Muscle of leg (tissue), 3 donors: ENCODE measurements at regions not wholly inside any gene's neighbourhood (a gene's known extent, or its start where the extent isn't known, plus 50 kb on each side); places are given as distances from the start of the nearest gene placed in this dataset.
"Not testable (repeated sequence)": the region's sequence is repeated elsewhere in the genome, so short reads cannot be mapped to it uniquely, and the experiment has no call there.

Experiments used
- DNase-seq: peaks from one replicate; pipeline ENCODE4 v3.0.0; 2013
- H3K27ac ChIP-seq: one replicate; pipeline ENCODE4 v1.5.1; 2013; ENCODE audit warnings: mild to moderate bottlenecking, low read length, control low read depth
- H3K27me3 ChIP-seq: one replicate; pipeline ENCODE4 v1.6.1; 2013; ENCODE audit warnings: low read length; ENCODE audit not compliant: control insufficient read depth, insufficient read depth
- H3K36me3 ChIP-seq: one replicate; pipeline ENCODE4 v1.6.1; 2013; ENCODE audit warnings: low read length; ENCODE audit not compliant: control insufficient read depth, insufficient read depth
- H3K4me1 ChIP-seq: one replicate; pipeline ENCODE4 v1.6.1; 2013; ENCODE audit warnings: low read length; ENCODE audit not compliant: control insufficient read depth, insufficient read depth
- H3K4me3 ChIP-seq: one replicate; pipeline ENCODE4 v1.5.1; 2013; ENCODE audit warnings: low read length, control low read depth
- H3K9me3 ChIP-seq: replicated peaks from 2 replicates; pipeline ENCODE4 v1.6.1; 2013; ENCODE audit warnings: low read depth, low read length; ENCODE audit not compliant: control insufficient read depth
- WGBS: methylation state at CpG from one replicate; pipeline ENCODE4 v1.1.5; 2013; ENCODE audit warnings: missing lambda C conversion rate; ENCODE audit not compliant: insufficient coverage; 5-methylcytosine and 5-hydroxymethylcytosine counted together

DNA sequence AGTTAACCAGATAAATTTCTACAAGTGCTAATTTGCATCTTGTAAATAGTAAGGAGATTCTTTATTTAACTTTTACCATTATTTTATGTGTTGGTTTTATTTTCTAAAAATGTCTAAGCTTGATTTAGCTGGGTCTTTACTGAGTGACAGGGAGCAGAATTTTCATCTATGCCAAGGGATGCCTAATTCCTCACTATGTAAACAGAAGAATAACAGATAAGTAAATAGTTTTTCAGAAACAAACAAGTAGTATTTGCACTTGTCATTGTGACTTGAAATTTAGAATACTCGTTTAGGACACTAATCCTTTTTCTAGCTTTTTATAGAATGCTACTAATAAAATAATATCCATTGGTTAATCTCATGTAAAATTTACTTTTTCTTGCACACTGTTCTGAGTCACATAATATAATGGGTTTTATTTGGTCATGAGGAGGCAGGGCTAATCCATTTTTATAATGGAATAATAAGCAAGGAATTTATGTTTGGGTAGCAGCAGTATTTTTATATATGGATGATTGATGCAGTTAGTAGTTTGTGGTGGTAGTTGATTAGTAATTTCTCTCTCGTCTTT lies 746.5 kb downstream of the SLC6A15 start:
- WGBS = no CpG with 5 or more reads among the region's 2 CpGs
- H3K9me3 ChIP-seq = no peaks in the 10 kb centered on the region
- no peaks in the 10 kb centered on the region for H3K4me1 ChIP-seq
- no peak for DNase-seq
- H3K27me3 ChIP-seq = no peaks in the 10 kb centered on the region
- H3K27ac ChIP-seq = no peak overlapping the region
- no peaks in the 10 kb centered on the region for H3K36me3 ChIP-seq
- H3K4me3 ChIP-seq = no peak overlapping the region

DNA sequence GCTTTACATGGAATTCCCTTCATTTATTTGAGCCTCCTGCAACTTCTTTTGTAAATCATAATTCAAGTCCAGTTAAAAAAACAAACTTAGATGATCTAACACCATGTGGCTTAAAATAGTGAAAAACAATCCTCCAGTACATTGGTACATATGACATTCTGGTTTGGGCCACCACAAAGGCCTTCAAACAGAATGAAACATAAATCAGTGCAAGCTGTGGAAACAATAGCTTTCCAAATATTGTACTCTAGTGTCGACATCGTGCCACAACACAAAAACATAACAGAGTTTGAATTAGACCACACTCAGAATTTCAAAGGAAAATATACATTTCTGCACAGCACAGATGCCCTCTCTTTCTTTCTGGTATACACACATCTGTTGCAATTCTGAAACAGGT lies 751.3 kb downstream of the SLC6A15 start:
- Histone ChIP-seq H3K4me1 (no peaks in the 10 kb centered on the region), H3K27ac (no peak overlapping the region), H3K4me3 (no peak overlapping the region), H3K36me3 (no peaks in the 10 kb centered on the region), H3K9me3 (no peaks in the 10 kb centered on the region), H3K27me3 (no peaks in the 10 kb centered on the region)
- DNase-seq = no peak
- 70% methylated on average over 2 of the region's 2 CpGs for WGBS

DNA sequence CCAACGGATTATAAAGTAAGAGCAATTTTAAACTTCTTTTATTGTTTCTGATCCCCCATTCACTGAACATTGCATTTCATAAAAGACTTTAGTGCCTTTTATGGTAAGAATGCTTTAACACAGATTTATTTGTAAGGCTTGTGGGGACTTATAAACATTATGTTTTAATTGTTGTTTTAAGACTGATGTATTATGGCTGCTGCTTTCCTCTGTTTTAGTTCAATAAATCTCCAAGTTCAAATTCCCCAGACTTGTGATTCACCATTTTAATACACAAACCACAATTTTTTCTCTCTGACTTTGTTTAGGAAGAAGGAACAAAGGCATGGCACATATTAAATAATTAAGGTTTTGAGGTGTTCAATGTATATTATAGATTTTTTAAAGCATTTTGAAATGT lies 753.3 kb downstream of the SLC6A15 start:
- Histone ChIP-seq H3K4me3 (no peak overlapping the region), H3K36me3 (no peaks in the 10 kb centered on the region), H3K4me1 (no peaks in the 10 kb centered on the region), H3K27me3 (no peaks in the 10 kb centered on the region), H3K27ac (no peak overlapping the region), H3K9me3 (no peaks in the 10 kb centered on the region)
- no CpG with 5 or more reads among the region's 1 CpG for WGBS
- DNase-seq = no peak

DNA sequence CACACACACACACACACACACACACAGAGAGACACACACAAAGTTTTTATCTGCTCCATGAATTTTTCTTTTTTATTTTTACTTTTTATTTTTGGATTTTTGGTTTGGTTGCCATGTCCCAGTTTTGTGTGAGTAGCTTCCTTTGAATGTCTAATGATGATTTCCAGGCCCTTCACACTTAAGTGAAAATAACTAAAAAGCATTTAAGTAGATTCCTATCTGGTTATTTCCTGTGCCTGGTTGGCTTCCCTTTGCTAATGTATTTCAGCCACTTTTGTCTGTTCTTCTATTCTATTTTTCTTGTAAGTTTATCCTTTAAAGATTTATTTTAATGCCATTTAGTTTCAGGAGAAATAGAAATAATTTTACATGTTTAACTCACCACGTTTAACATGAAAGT lies 755.4 kb downstream of the SLC6A15 start:
- WGBS = no CpG with 5 or more reads among the region's 1 CpG
- H3K9me3 ChIP-seq = no peaks in the 10 kb centered on the region
- H3K4me1 ChIP-seq = no peaks in the 10 kb centered on the region
- H3K4me3 ChIP-seq = no peak overlapping the region
- no peaks in the 10 kb centered on the region for H3K36me3 ChIP-seq
- H3K27ac ChIP-seq = no peak overlapping the region
- DNase-seq = peak; percentile 9
- no peaks in the 10 kb centered on the region for H3K27me3 ChIP-seq

DNA sequence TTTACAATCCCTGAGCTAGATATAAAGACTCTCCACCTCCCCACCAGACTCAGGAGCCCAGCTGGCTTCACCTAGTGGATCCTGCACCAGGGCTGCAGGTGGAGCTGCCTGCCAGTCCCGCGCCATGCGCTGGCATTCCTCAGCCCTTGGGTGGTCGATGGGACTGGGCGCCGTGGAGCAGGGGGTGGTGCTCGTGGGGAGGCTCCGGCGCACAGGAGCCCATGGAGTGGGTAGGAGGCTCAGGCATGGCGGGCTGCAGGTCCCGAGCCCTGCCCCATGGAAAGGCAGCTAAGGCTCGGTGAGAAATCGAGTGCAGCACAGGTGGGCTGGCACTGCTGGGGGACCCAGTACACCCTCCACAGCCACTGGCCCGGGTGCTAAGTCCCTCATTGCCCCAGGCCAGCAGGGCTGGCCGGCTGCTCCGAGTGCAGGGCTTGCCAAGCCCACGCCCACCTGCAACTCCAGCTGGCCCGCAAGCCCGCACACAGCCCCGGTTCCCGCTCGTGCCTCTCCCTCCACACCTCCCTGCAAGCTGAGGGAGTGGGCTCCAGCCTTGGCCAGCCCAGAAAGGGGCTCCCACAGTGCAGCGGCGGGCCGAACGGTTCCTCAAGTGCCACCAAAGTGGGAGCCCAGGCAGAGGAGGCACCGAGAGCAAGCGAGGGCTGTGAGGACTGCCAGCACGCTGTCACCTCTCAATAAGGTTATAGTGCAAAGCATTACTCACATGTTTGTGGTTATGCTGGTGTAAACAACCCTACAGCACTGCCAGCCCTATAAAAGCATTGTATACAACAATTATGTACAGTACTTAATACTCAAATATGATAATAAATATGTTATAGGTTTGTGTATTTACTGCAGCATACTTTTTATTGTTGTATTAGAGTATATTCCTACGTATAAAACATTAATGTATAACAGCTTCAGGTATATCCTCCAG lies 757.3 kb downstream of the SLC6A15 start:
- H3K36me3 ChIP-seq, H3K27me3 ChIP-seq, H3K27ac ChIP-seq, H3K4me1 ChIP-seq, H3K9me3 ChIP-seq, H3K4me3 ChIP-seq, DNase-seq: not testable (repeated sequence)
- 94% methylated on average over 14 of the region's 30 CpGs for whole genome bisulfite sequencing

DNA sequence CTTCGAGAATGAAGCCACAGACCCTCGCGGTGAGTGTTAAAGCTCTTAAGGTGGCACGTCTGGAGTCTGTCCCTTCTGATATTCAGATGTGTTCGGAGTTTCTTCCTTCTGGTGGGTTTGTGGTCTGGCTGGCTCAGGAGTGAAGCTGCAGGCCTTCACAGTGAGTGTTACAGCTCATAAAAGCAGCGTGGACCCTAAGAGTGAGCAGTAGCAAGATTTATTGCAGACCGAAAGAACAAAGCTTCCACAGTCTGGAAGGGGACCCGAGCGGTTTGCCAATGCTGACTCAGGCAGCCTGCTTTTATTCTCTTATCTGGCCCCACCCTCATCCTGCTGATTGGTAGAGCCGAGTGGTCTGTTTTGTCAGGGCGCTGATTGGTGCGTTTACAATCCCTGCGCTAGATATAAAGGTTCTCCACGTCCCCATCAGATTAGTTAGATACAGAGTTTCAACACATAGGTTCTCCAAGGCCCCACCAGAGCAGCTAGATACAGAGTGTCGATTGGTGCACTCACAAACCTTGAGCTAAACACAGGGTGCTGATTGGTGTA lies 758.1 kb downstream of the SLC6A15 start:
- not testable (repeated sequence) for H3K9me3 ChIP-seq, H3K4me3 ChIP-seq, H3K27ac ChIP-seq, H3K36me3 ChIP-seq, H3K27me3 ChIP-seq, DNase-seq, H3K4me1 ChIP-seq
- 72% methylated on average over 9 of the region's 15 CpGs for WGBS

DNA sequence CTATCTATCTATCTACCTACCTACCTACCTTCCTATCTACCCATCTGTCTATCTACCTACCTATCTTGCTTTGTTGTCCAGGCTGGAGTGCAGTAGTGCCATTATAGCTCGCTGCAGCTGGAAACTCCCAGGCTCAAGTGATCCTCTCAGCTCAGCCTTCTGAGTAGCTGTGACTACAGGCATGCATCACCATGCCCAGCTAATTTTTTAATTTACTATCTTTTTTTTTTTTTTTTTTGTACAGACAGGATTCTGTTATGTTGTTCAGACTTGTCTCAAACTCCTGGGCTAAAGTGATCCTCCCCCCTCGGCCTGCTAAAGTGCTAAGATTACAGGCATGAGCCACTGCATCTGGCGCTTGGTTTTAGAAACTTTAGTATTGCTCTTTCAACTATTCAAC lies 762.4 kb downstream of the SLC6A15 start:
- Histone ChIP-seq H3K36me3 (no peaks in the 10 kb centered on the region), H3K27me3 (no peaks in the 10 kb centered on the region), H3K4me1 (no peaks in the 10 kb centered on the region), H3K27ac (no peak overlapping the region), H3K9me3 (peaks cover 7% of the 10 kb centered on the region), H3K4me3 (no peak overlapping the region)
- no peak for DNase-seq
- WGBS = no CpG with 5 or more reads among the region's 3 CpGs

DNA sequence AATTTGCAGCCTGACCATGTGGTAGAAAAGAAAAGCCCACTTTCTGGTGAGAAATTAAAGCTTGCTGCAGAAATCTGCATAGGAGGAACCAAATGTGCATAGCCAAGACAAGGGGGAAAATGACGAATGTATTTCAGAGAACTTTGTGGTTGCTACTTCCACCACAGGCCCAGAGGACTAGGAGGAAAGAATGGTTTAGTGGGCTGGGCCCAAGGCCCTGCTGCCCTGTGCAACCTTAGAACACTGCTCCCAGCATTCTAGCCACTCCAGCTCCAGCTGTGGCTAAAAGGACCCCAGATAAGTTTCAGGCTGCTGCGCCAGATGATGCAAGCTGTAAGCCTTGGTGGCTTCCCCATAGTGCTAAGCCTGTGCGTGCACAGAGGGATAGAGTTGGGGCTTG lies 764.3 kb downstream of the SLC6A15 start:
- Histone ChIP-seq H3K27me3 (no peaks in the 10 kb centered on the region), H3K4me3 (no peak overlapping the region), H3K4me1 (no peaks in the 10 kb centered on the region), H3K36me3 (no peaks in the 10 kb centered on the region), H3K9me3 (peaks cover 7% of the 10 kb centered on the region), H3K27ac (no peak overlapping the region)
- 97% methylated on average over 3 of the region's 3 CpGs for WGBS
- DNase-seq = no peak

DNA sequence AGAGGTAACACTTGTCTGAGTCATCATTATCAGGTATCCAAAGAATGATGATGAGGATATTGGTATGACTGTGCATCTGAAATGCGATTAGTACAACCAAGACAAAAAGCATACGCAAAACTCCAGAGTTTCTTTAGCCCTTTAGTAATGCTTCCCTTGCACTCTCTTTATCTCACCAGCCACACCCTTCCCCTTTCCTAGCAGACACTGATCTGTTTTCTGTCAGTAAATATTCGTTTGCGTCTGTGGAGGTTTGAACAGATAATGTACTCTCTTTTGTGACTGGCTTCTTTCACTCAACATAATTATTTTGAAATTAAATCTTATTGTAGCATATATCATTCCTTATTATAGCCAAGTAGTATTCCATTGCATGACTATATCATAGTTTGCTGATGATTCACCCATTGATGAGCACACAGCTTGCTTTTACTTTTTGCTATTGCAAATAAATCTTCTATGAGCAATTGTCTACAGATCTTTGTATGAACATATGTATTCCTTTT lies 775.7 kb downstream of the SLC6A15 start:
- Histone ChIP-seq H3K4me1 (no peaks in the 10 kb centered on the region), H3K27me3 (no peaks in the 10 kb centered on the region), H3K27ac (no peak overlapping the region), H3K36me3 (no peaks in the 10 kb centered on the region), H3K4me3 (no peak overlapping the region), H3K9me3 (no peaks in the 10 kb centered on the region)
- DNase-seq = no peak
- WGBS = no CpG with 5 or more reads among the region's 4 CpGs

DNA sequence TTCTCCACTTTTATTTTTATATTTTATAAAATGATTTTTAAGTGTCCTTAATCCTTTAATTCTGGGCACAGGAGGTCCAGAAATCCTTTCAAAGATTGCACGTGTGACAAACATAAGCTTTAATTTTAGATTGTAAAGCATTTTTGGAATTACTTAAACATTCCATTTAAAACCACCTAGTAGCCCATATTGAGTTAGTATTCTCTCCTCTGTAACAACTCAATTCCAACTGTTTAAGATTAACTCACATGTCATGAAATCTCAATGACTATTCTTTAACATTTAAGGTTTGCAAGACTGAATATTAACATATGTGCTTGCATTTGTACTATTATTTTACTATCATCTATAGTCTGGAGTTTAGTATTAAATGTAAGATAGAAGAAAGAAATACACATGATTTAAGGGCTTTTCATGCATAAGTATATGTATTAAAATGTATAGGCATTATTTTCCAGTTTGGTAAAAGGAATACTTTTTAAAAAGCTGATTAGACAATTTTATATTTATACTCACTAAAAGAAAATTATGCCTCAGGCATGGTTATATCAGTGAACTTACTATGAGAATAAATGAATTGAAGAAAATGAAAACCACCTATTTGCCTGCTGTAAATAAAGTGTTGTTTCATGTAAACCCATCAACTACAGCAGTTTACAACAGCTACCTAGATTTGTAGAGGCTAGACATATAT lies 776.9 kb downstream of the SLC6A15 start:
- DNase-seq = no peak
- H3K27ac ChIP-seq = no peak overlapping the region
- no CpG with 5 or more reads among the region's 1 CpG for WGBS
- H3K27me3 ChIP-seq = no peaks in the 10 kb centered on the region
- H3K4me1 ChIP-seq = no peaks in the 10 kb centered on the region
- H3K36me3 ChIP-seq = no peaks in the 10 kb centered on the region
- H3K4me3 ChIP-seq = no peak overlapping the region
- no peaks in the 10 kb centered on the region for H3K9me3 ChIP-seq
